Vagina (tissue), 2 donors: ENCODE measurements at regions not wholly inside any gene's neighbourhood (a gene's known extent, or its start where the extent isn't known, plus 50 kb on each side); places are given as distances from the start of the nearest gene placed in this dataset.

Experiments
- DNase-seq, 2 donors: peaks; one replicate each; pipeline ENCODE4 v3.0.0-alpha.2; 2017; ENCODE audit errors: extremely low spot score in 2 of 2
- H3K27ac ChIP-seq: fragments of 200-600 bp; sonication (generic); one replicate; pipeline ENCODE4 v1.5.1; 2019
- H3K27me3 ChIP-seq: fragments of 200-600 bp; sonication (generic); one replicate; pipeline ENCODE4 v1.5.1; 2019
- H3K36me3 ChIP-seq, 2 donors: fragments of 200-600 bp; sonication (generic); one replicate each; pipeline ENCODE4 v1.5.1; 2017 to 2019
- H3K4me1 ChIP-seq: fragments of 200-600 bp; sonication (generic); one replicate; pipeline ENCODE4 v1.5.1; 2019
- H3K4me3 ChIP-seq, 2 donors: fragments of 200-600 bp; sonication (generic); 1 replicate in 1 of 2; 2 replicates in 1 of 2; pipeline ENCODE4 v1.5.1; 2016 to 2019
- H3K9me3 ChIP-seq: fragments of 200-600 bp; sonication (generic); one replicate; pipeline ENCODE4 v1.5.1; 2019
- POLR2A ChIP-seq, 2 donors: fragments of 450-650 bp; IDR thresholded peaks; one replicate each; pipeline ENCODE4 v1.6.1; 2017; ENCODE audit warnings: antibody characterized with exemption in 2 of 2, mild to moderate bottlenecking in 2 of 2, moderate library complexity in 2 of 2
- POLR2AphosphoS5 ChIP-seq, 2 donors: sonication (generic); formaldehyde crosslinking; IDR thresholded peaks; one replicate each; pipeline ENCODE4 v1.9.0; 2017; ENCODE audit warnings: antibody characterized with exemption in 2 of 2, mild to moderate bottlenecking in 2 of 2, low read depth in 1 of 2; ENCODE audit not compliant: insufficient read depth in 1 of 2
- intact Hi-C: fragments of 100-400 bp; cut with DNase I; formaldehyde crosslinking; loops from one replicate; pipeline ENCODE4 v1.15.1; 2023
- TF ChIP-seq, protein P1 (sequence below), 3 experiments: fragments of 450-650 bp in 2 of 3; fragments of 200-600 bp in 1 of 3; sonication (generic) in 1 of 3; IDR thresholded peaks; one replicate each; pipeline ENCODE4 v1.5.1; 2017 to 2019; ENCODE audit warnings: antibody characterized with exemption in 3 of 3, mild to moderate bottlenecking in 2 of 3, moderate library complexity in 2 of 3

DNA sequence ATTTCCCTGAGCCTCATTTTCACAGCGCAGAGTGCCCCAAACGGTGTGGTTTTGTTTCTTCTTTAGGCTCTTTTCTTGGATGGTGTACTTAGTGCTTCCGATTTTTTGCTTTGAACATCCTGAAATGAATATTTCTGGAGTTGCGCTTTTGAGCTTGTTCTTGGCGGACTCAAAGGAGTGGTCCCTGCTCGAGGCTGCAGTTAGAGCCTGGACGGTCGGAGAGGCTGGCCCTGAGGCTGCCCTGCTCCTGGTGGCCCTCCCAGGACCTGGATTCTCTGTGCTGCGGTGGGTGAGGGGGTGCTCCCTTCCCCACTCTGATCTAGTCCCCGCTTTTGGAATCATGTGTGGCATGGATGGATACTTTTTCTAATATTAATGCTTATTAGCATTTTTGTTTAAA, 291.8 kb upstream of the IRX4 start:
- no peaks in the 10 kb centered on the region for H3K27me3 ChIP-seq

GRCh38 chr5:2173151-2173834, 290.6 kb upstream of the IRX4 start:
- H3K27ac ChIP-seq = no peak overlapping the region
- TF ChIP-seq, protein P1, sequence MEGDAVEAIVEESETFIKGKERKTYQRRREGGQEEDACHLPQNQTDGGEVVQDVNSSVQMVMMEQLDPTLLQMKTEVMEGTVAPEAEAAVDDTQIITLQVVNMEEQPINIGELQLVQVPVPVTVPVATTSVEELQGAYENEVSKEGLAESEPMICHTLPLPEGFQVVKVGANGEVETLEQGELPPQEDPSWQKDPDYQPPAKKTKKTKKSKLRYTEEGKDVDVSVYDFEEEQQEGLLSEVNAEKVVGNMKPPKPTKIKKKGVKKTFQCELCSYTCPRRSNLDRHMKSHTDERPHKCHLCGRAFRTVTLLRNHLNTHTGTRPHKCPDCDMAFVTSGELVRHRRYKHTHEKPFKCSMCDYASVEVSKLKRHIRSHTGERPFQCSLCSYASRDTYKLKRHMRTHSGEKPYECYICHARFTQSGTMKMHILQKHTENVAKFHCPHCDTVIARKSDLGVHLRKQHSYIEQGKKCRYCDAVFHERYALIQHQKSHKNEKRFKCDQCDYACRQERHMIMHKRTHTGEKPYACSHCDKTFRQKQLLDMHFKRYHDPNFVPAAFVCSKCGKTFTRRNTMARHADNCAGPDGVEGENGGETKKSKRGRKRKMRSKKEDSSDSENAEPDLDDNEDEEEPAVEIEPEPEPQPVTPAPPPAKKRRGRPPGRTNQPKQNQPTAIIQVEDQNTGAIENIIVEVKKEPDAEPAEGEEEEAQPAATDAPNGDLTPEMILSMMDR (IDR thresholded peaks at IDR 0.05) = no peak
- no peak for TF ChIP-seq POLR2A (IDR thresholded peaks at IDR 0.05)
- no peak for TF ChIP-seq POLR2AphosphoS5 (IDR thresholded peaks at IDR 0.05; ENCODE audit: insufficient read depth in 1 of 2, low read depth in 1 of 2)
- H3K36me3 ChIP-seq = no peaks in the 10 kb centered on the region
- no peak for DNase-seq
- H3K9me3 ChIP-seq = no peaks in the 10 kb centered on the region
- no peak overlapping the region for H3K4me3 ChIP-seq
- H3K27me3 ChIP-seq = no peaks in the 10 kb centered on the region
- H3K4me1 ChIP-seq = no peaks in the 10 kb centered on the region
- intact Hi-C loops = no loop called here

More for the DNA sequence above, 291.8 kb upstream of the IRX4 start:
- Histone ChIP-seq H3K9me3 (no peaks in the 10 kb centered on the region), H3K4me3 (no peak overlapping the region), H3K4me1 (no peaks in the 10 kb centered on the region), H3K36me3 (no peaks in the 10 kb centered on the region), H3K27ac (no peak overlapping the region)
- TF ChIP-seq POLR2AphosphoS5 (IDR thresholded peaks at IDR 0.05; ENCODE audit: insufficient read depth in 1 of 2, low read depth in 1 of 2) (no peak), POLR2A (IDR thresholded peaks at IDR 0.05) (no peak)
- TF ChIP-seq, protein P1 (IDR thresholded peaks at IDR 0.05) = no peak
- intact Hi-C loops = no loop called here
- no peak for DNase-seq

GRCh38 chr5:2172471-2172870, 289.7 kb upstream of the IRX4 start:
- no peaks in the 10 kb centered on the region for H3K27me3 ChIP-seq
- no peaks in the 10 kb centered on the region for H3K36me3 ChIP-seq
- no peak for DNase-seq
- no peak overlapping the region for H3K4me3 ChIP-seq
- intact Hi-C loops = no loop called here
- H3K27ac ChIP-seq = no peak overlapping the region
- H3K4me1 ChIP-seq = no peaks in the 10 kb centered on the region
- TF ChIP-seq, protein P1 (IDR thresholded peaks at IDR 0.05) = no peak
- H3K9me3 ChIP-seq = no peaks in the 10 kb centered on the region

GRCh38 chr5:2170761-2171160, 288.0 kb upstream of the IRX4 start:
- no peaks in the 10 kb centered on the region for H3K36me3 ChIP-seq
- H3K9me3 ChIP-seq = no peaks in the 10 kb centered on the region
- H3K4me3 ChIP-seq = no peak overlapping the region
- H3K27me3 ChIP-seq = no peaks in the 10 kb centered on the region
- no peaks in the 10 kb centered on the region for H3K4me1 ChIP-seq
- DNase-seq = no peak
- intact Hi-C loops = no loop called here
- no peak overlapping the region for H3K27ac ChIP-seq
- TF ChIP-seq, protein P1 (IDR thresholded peaks at IDR 0.05) = no peak
- TF ChIP-seq POLR2A (IDR thresholded peaks at IDR 0.05) = no peak
- no peak for TF ChIP-seq POLR2AphosphoS5 (IDR thresholded peaks at IDR 0.05; ENCODE audit: insufficient read depth in 1 of 2, low read depth in 1 of 2)

GRCh38 chr5:2169850-2170760, 287.4 kb upstream of the IRX4 start:
- Histone ChIP-seq H3K27me3 (no peaks in the 10 kb centered on the region), H3K27ac (no peak overlapping the region), H3K9me3 (no peaks in the 10 kb centered on the region), H3K4me3 (no peak overlapping the region), H3K4me1 (no peaks in the 10 kb centered on the region), H3K36me3 (no peaks in the 10 kb centered on the region)
- no peak for DNase-seq
- intact Hi-C loops = no loop called here
- TF ChIP-seq POLR2A (IDR thresholded peaks at IDR 0.05) = no peak
- TF ChIP-seq, protein P1 (IDR thresholded peaks at IDR 0.05) = no peak
- no peak for TF ChIP-seq POLR2AphosphoS5 (IDR thresholded peaks at IDR 0.05; ENCODE audit: insufficient read depth in 1 of 2, low read depth in 1 of 2)
